Neural progenitor cell (in vitro differentiated cells): ENCODE measurements at regions not wholly inside any gene's neighbourhood (a gene's known extent, or its start where the extent isn't known, plus 50 kb on each side); places are given as distances from the start of the nearest gene placed in this dataset.

Source experiments
- EZH2 ChIP-seq: fragments of 200-600 bp; sonication (generic); IDR thresholded peaks from 2 replicates; pipeline ENCODE4 v1.6.1; 2017; ENCODE audit warnings: antibody characterized with exemption, mild to moderate bottlenecking, moderate library complexity
- EZH2phosphoT487 ChIP-seq: fragments of 200-600 bp; sonication (generic); IDR thresholded peaks from 2 replicates; pipeline ENCODE4 v1.6.1; 2017; ENCODE audit warnings: antibody characterized with exemption
- TF ChIP-seq, protein P1 (sequence below): fragments of 200-600 bp; sonication (generic); IDR thresholded peaks from 2 replicates; pipeline ENCODE4 v1.5.1; 2017; ENCODE audit warnings: antibody characterized with exemption, mild to moderate bottlenecking

DNA sequence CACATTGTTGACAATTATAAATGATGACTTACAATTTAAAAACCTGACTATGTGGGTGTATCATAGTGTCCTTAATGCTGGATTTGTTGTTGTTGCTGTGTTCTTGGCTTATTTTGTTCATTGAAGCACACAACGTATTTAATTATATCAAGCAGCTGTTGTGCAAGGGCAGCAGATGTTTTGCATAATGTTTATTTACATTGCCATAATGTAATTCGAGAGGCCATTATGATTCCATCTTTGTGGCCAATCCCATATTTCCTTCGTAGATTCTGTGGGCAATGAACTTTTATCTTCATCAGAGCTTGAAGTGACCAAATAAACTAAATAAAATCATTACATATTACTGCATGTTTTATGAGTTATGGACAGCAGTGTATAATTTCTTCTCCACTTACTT lies 422.6 kb upstream of the GALNTL6 start:
- TF ChIP-seq, protein P1, sequence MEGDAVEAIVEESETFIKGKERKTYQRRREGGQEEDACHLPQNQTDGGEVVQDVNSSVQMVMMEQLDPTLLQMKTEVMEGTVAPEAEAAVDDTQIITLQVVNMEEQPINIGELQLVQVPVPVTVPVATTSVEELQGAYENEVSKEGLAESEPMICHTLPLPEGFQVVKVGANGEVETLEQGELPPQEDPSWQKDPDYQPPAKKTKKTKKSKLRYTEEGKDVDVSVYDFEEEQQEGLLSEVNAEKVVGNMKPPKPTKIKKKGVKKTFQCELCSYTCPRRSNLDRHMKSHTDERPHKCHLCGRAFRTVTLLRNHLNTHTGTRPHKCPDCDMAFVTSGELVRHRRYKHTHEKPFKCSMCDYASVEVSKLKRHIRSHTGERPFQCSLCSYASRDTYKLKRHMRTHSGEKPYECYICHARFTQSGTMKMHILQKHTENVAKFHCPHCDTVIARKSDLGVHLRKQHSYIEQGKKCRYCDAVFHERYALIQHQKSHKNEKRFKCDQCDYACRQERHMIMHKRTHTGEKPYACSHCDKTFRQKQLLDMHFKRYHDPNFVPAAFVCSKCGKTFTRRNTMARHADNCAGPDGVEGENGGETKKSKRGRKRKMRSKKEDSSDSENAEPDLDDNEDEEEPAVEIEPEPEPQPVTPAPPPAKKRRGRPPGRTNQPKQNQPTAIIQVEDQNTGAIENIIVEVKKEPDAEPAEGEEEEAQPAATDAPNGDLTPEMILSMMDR = no peak
- TF ChIP-seq EZH2 = no peak
- TF ChIP-seq EZH2phosphoT487 = no peak
